GM21576 (cell line): ENCODE measurements at regions not wholly inside any gene's neighbourhood (a gene's known extent, or its start where the extent isn't known, plus 50 kb on each side); places are given as distances from the start of the nearest gene placed in this dataset.

Experiments
- ATAC-seq: cut with Tn5 transposase; IDR thresholded peaks from one replicate; pipeline ENCODE4 v1.9.1; 2021; ENCODE audit warnings: mild to moderate bottlenecking, moderate library complexity; ENCODE audit not compliant: unreplicated experiment

- ATAC-seq = no peak
These were observed 1334.3 kb upstream of the ZEB2 start for GRCh38 chr2:145854039-145854755.

DNA sequence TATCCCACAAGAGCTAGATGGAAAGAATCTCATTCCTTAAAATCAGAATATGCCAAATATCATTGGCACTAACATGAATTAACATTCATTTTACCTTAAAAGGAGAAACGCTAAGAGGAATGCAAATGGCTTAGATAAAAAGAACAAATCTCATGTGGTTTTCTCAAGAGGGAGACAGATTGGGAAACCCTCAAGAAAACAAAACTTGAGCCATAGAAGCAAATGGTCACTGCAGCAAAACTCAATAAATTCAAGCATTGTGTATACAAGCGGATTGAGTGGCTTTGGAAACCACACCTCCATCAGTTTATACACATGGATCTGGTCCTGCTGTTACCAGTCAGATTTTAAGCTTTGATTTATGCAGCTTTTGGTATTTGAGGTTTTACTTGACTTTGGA, 1331.8 kb upstream of the ZEB2 start:
- ATAC-seq = no peak

DNA sequence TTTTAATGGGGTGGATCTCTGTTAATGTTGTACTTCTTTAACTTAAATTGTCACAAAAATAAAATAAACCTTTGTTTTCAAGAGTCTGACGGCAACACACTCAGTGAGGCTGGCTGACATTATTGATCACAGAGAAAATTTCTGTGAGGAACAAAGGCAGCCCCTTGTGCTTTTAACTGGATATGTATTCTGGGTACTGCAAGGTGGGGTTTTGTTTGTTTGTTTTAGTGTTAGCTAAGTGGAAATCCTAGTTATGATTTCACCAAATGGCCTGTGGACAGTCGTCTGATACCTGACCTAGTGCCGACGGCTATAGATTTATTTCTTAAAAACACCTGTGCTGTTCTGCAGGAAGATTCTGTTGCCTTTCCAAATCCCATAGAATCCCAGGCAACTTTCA, 1329.5 kb upstream of the ZEB2 start:
- ATAC-seq = no peak

DNA sequence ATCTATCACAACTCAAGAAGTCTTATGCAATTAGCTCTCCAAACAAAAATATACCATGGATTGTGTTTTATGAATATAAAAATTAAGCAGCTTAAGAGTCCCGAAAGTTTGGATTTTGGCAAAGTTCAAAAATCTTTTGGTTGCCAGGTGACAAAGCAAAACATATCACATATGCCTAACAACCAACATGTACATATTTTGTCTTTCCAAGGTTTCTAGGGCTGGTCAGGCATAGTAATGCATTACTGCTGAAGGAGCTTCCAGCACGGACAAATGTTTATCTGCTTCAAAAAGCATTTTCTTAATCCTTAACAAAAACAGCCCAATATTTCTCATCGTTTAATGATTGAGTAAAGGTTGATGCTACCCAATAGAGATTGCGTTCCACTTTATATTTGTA, 1327.1 kb upstream of the ZEB2 start:
- no peak for ATAC-seq

GRCh38 chr2:145845923-145846322, 1326.0 kb upstream of the ZEB2 start:
- ATAC-seq = no peak

- no peak for ATAC-seq
These were observed 1325.4 kb upstream of the ZEB2 start for GRCh38 chr2:145845207-145845894.

DNA sequence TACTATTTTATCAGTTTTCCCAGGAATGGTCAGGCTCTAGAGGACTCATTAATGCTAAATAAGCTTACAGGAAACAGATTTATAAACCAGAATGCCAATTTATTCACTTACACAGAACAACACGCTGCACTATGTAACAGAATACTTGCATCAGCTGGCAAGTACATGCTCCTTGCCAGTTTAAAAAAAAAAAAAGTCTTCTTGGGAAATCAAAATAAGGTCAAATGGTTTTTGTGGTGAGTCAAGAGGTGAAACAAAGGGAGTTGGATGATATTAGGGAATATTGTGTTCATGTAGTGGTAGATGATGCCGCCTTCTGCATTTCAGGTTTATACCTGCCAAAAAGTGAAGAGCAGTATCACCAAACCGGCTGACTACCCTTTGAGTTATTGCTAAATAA, 1322.1 kb upstream of the ZEB2 start:
- ATAC-seq = no peak

- ATAC-seq = no peak
These were observed 1317.1 kb upstream of the ZEB2 start for GRCh38 chr2:145836986-145837385.

GRCh38 chr2:145835665-145836064, 1315.7 kb upstream of the ZEB2 start:
- no peak for ATAC-seq

DNA sequence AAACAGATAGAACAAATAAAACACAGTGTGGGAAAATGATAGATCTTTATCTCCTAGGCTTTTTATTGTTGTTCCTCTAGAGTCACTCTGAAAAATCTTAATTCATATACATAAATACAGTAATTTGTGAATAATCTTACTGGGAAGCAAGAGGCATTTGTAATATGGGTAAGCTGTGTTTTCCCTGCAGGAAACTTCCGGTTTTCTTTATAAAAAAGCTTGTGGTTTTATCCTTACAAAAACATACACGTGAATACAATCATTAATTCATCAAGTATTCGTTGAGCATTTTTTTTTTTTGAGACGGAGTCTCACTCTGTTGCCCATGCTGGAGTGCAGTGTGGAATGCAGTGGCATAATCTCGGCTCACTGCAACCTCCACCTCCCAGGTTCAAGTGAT, 1312.8 kb upstream of the ZEB2 start:
- ATAC-seq = no peak

DNA sequence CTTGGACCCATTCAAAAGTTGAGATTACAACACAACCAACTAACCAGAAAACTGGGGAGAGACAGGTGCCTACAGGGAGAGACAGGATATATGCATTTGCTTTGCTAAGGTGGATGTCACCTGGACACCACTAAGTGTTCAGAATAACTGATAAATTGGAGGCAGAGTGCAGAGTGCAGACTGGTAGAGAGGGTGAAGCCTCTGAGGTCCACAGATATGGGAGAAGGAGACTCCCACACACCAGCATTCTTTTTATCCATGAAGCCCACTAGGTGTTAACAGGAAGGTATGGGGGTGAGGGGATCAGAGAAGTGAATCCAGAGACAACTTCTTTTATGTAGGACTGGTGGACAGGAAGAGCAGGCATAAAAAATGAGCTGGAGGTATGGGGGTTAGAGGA, 1310.0 kb upstream of the ZEB2 start:
- ATAC-seq = no peak

GRCh38 chr2:145827235-145827634, 1307.3 kb upstream of the ZEB2 start:
- ATAC-seq = no peak

DNA sequence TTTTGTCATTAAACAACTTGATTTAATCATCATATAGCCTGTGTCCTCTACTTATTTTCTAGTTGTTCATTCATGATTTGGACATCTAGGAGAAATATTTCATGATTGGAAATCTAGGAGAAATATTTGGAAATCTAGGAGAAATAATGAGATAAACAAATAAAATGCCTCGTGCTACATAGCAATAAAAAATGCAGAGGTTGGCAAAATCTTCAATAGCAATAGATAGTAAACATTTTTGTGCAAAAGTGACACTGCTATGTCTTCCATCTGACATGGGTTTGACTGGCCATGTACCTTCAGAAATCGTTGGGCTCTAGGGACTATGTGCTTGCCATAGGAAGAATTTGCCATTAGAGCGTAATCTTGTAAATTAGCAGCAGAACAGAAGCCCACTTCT, 1304.5 kb upstream of the ZEB2 start:
- no peak for ATAC-seq

DNA sequence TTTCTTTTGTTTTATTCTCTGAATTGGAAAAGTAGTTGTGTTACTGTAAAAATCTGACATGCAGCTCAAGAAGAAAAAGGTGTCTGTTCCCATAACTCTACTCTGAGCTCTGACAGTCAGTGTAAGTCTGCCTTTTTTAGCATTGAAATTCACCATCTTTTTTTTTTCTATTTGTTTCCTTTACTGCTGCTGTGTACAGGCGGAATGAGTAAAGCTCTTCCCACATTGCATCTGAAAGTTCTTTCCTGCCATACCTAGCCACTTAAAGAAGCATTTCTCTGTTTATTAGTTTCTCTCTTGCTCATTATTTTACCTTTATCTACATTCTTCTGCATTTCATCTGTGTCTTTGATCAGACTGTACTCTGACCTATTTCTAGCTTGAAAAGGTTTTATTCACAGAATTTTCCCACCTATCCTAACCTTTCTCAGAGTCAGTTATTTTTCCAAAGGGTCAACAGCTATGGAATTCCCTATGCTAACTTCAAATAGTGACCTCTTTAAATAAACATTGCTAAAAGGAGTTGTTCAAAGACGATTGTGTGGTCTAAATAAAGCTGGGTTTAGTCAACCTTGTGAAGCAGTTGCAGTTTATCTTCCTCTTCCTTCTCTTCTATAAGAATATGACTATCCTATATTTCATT, 1303.1 kb upstream of the ZEB2 start:
- ATAC-seq = no peak

DNA sequence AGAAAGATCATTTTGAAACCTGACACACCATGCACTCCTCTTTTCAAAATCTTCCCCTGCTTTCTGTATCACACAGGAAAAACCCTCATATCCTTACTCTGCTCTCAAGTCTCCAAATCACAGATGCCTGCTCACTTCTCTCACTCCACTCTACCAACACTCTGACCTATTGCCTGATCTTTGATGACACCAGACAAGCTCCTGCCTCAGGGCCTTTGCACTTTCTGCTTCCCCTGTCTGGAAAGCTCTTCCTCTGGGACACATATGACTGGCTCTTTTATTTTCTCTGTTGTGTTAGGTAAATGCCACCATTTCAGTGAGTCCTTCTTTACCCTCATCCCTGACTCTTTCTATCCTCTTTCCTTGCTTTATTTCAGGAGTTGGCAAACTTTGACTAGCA, 1300.7 kb upstream of the ZEB2 start:
- no peak for ATAC-seq

GRCh38 chr2:145818890-145819504, 1299.1 kb upstream of the ZEB2 start:
- ATAC-seq = no peak

- no peak for ATAC-seq
These were observed 1296.0 kb upstream of the ZEB2 start for GRCh38 chr2:145815933-145816332.

DNA sequence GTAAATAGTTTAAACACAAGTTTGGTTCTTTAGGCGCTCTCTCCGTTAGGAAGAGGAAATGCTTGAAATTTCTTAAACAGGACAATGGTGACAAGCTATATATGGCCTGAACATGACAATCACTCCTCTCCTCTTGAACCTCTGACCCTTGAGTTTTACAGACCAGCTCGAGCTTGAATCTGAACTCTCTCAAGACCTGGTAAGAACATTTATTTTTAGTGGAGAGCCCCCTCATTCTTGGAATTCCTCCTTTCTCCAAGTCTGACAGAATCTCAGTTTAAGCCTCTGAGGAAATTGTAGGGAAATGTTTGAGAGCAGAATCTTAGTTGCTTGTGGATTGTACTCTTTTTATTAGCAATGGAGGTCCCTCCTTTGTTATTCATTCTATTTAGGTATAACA, 1293.6 kb upstream of the ZEB2 start:
- ATAC-seq = no peak

DNA sequence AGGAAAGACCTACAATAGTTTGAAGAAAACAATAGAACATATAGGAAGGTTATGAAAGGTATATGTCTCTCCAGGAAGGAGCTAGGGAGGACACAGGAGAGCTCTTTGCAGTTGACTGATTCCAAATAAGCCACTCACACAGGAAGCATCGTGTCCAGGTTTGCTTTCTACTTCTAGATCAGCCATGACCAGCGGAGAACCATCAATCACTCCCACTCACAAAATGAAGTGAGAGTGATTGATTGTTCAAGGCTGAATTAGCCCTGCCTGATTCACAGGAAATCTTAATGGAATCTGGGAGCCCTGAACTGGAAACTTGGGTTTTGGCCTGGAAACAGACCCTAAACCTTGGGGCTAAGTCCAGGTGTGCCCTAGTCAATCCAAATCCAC, 1292.2 kb upstream of the ZEB2 start:
- ATAC-seq = no peak

DNA sequence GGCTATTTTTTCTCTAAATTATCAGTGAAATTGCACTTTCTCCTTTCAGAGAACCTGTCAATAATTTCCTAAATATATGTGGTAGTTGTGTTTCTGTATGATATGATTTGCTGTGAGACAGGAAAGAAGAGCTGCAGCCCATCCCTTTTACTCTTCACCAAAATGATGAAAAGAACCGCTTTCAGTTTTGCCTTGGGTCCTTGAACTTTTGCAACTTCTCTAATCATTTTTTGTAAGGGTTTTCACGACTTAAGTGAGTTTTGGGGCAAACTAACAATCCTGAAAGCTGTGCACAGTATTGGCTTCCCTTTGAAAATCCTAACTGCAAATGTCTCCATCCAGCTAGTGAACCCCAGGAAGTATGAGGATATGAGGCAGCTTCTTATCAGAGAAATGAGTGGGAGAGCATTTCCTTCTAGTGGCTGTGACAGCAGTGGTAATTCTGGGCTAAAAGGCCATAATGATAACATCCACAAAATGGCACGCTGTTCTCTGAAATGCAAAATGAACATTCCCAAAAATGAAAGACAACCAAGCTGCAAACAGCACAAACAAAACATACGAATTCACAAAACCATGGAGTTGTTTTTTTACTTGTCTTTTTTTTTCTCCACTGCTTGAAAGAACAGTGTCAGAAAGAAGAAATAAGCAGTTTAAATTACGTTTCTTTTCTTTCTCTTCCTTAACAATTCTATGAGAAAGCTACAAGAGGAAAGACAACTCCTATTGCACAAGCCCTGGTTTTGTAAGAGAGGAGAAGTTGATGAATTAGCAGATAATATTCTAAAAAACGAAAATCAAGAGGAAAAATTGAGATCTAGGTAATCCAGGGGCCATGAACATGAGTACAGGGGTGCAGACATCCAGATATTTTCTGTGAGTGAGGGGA, 1291.6 kb upstream of the ZEB2 start:
- no peak for ATAC-seq

DNA sequence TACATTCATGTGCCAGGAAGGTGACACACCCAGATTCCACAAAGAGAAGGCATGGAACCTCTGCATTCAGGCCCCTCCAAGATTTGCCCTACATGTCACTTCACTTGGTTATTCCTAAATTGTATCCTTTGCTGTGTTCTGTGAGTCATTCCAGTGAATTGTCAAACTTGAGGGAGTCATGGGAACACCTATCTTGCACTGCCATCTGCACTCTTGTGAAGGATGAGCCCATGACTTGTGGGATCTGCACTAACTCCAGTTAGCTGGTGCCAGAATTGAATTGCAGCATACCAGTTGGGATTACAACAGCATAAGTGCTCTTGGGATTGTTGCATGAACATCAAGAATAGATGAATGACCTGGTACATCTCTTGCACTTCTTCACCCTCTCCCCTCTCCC, 1288.0 kb upstream of the ZEB2 start:
- ATAC-seq = no peak
